Activated T-cell treated with anti-CD3 and anti-CD28 coated beads, Interleukin-2, amount 50 U/mL, for 72 hours (primary cell): ENCODE measurements at regions not wholly inside any gene's neighbourhood (a gene's known extent, or its start where the extent isn't known, plus 50 kb on each side); places are given as distances from the start of the nearest gene placed in this dataset.

Experiments used
- ATAC-seq, 2 donors: fragments of 150-1000 bp; cut with Tn5 transposase; replicated peaks in 1 of 2; 2 replicates each; pipeline ENCODE4 v1.10.0; 2021; ENCODE audit warnings: moderate library complexity in 2 of 2, mild to moderate bottlenecking in 1 of 2
- DNase-seq, 2 donors: peaks; one replicate each; pipeline ENCODE4 v3.0.0; 2021 to 2022; ENCODE audit warnings: mixed read lengths in 1 of 2
- H3K27ac Mint-ChIP-seq: one replicate; pipeline ENCODE4 v1.8.0; 2022; ENCODE audit warnings: mild to moderate bottlenecking, moderate library complexity, mixed read lengths
- H3K27me3 Mint-ChIP-seq: one replicate; pipeline ENCODE4 v1.8.0; 2022; ENCODE audit warnings: low read depth, mixed read lengths
- H3K36me3 Mint-ChIP-seq, 2 donors: one replicate each; pipeline ENCODE4 v1.8.0; 2022; ENCODE audit warnings: mixed read lengths in 2 of 2, mild to moderate bottlenecking in 1 of 2; ENCODE audit not compliant: insufficient read depth in 2 of 2
- H3K4me1 Mint-ChIP-seq: one replicate; pipeline ENCODE4 v1.8.0; 2022; ENCODE audit warnings: low read depth, mixed read lengths
- H3K4me3 Mint-ChIP-seq, 2 donors: one replicate each; pipeline ENCODE4 v1.8.0; 2022; ENCODE audit warnings: mild to moderate bottlenecking in 2 of 2, mixed read lengths in 2 of 2, moderate library complexity in 2 of 2
- H3K9me3 Mint-ChIP-seq, 2 donors: one replicate each; pipeline ENCODE4 v1.8.0; 2022; ENCODE audit warnings: mixed read lengths in 2 of 2

DNA sequence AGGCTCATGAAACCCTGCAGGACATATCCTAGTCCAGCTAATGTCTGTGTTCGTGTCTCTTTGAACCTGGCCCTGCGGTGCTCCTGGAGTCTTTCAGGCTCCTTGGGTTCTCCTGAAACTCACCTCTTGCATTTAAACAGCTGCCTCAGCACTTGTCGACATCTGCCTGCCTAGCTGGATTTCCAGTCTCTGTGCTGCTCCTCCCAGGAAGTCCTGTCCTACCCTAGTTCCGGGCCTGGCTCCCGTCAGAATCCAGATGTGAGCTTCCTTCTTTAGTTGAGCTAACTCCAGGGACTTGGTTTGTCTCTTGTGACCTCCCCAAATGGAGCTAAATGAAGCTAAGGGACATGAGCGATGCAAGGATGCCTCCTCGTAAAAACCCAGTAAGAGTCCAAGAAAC is 155.2 kb upstream of the PIRT start:
- H3K36me3 Mint-ChIP-seq: no peaks in the 10 kb centered on the region
- H3K9me3 Mint-ChIP-seq: no peaks in the 10 kb centered on the region
- H3K27me3 Mint-ChIP-seq: peaks cover 6% of the 10 kb centered on the region
- no peak for DNase-seq
- no peak for ATAC-seq
- H3K4me1 Mint-ChIP-seq: no peaks in the 10 kb centered on the region
- no peak overlapping the region for H3K4me3 Mint-ChIP-seq
- no peak overlapping the region for H3K27ac Mint-ChIP-seq

GRCh38 chr17:10992106-10992880 is 154.4 kb upstream of the PIRT start:
- DNase-seq (no peak), ATAC-seq (no peak)
- no peak overlapping the region for H3K27ac Mint-ChIP-seq
- H3K36me3 Mint-ChIP-seq: no peaks in the 10 kb centered on the region
- H3K9me3 Mint-ChIP-seq: no peaks in the 10 kb centered on the region
- peaks cover 6% of the 10 kb centered on the region for H3K27me3 Mint-ChIP-seq
- no peaks in the 10 kb centered on the region for H3K4me1 Mint-ChIP-seq
- H3K4me3 Mint-ChIP-seq: no peak overlapping the region

DNA sequence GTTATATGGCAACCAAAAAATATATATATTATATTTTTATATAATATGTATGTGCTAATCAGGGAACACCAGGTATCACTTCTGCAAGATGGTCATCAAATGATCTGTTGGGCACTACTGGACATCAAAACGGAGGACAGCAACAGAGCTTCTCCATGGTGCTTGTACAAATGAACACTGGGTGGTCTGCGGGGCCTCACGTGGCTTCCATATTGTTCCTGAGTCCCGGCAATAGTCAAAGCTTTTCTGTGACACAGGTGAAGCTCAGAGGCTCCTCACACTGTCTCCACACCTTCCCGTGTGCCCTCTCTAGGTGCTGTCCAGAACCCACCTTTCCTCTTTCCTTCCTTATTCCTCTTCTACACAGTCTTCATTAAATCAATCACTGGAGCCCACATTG is 149.9 kb upstream of the PIRT start:
- no peak for ATAC-seq
- Mint-ChIP-seq H3K9me3 (peaks cover 0 to 3% of the 10 kb centered on the region in 2 donors), H3K27me3 (peaks cover 2% of the 10 kb centered on the region), H3K27ac (no peak overlapping the region), H3K4me3 (no peak overlapping the region), H3K4me1 (no peaks in the 10 kb centered on the region), H3K36me3 (no peaks in the 10 kb centered on the region)
- DNase-seq: no peak

DNA sequence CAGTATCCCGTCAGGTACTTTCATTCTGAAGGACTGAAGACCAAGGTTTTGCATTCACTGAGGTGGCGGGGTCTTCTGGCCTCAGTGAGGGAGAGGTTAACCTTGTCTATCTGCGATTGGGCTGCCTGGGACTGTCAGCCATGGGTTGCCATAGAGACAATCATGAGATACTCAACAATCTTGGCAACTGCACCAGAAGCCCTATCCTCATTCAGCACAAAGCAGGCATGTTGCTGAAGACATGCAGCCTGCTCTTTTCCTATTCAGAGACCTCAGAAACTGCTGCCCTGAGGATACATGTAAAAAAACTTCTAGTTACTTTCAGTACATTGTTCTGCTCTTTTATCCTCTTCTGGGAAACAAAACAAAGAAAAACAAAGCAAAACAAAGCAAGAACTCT is 146.3 kb upstream of the PIRT start:
- no peak for DNase-seq
- Mint-ChIP-seq H3K36me3 (no peaks in the 10 kb centered on the region), H3K27me3 (no peaks in the 10 kb centered on the region), H3K4me3 (no peak overlapping the region), H3K27ac (no peak overlapping the region), H3K9me3 (peaks cover 0 to 3% of the 10 kb centered on the region in 2 donors), H3K4me1 (no peaks in the 10 kb centered on the region)
- ATAC-seq: no peak

DNA sequence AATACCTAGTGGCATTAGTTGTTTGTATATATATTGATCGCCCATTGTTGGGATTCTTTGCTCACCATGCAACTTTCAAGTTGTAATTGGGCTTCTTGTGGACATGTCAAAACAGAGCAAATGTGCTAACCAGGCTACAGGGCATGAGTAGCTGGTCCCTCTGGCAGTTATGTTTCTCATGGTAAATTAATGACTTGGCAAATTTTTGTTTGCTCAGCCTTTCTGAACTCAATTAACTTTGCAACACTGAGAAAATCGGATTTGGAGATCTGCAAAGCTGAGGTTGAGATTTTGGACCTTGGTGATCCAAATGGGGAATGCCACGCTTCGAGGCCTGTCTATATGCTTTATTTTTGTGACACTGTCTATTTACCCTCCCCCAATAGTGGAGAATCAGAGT is 138.5 kb upstream of the PIRT start:
- Mint-ChIP-seq H3K27ac (no peak overlapping the region), H3K27me3 (no peaks in the 10 kb centered on the region)

DNA sequence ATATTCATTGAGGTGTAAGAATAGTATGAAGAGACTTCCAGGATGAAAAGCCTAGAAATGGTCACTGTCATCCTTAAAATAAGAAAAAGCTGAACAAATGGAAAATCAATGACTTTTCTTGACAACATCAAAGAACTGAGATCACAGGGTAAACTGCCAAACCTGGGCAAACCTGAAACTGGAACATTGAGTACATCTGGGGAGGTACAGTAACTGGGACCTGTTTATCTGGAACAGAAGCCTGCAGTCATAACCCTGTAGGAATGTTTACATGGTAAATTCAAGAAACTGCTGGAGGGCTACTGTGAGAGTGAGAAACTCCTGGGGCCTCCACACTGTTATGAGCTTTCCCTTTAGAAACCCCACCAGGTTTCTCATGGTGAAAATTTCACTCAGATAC is 130.1 kb upstream of the PIRT start:
- DNase-seq (no peak), ATAC-seq (no peak)
- Mint-ChIP-seq H3K4me3 (no peak overlapping the region), H3K27me3 (no peaks in the 10 kb centered on the region), H3K27ac (no peak overlapping the region), H3K4me1 (no peaks in the 10 kb centered on the region), H3K36me3 (no peaks in the 10 kb centered on the region), H3K9me3 (peaks cover 0 to 4% of the 10 kb centered on the region in 2 donors)

More for the DNA sequence above, 138.5 kb upstream of the PIRT start:
- DNase-seq: no peak
- H3K4me1 Mint-ChIP-seq: no peaks in the 10 kb centered on the region
- ATAC-seq: no peak
- H3K9me3 Mint-ChIP-seq: no peaks in the 10 kb centered on the region
- H3K4me3 Mint-ChIP-seq: no peak overlapping the region
- H3K36me3 Mint-ChIP-seq: no peaks in the 10 kb centered on the region

DNA sequence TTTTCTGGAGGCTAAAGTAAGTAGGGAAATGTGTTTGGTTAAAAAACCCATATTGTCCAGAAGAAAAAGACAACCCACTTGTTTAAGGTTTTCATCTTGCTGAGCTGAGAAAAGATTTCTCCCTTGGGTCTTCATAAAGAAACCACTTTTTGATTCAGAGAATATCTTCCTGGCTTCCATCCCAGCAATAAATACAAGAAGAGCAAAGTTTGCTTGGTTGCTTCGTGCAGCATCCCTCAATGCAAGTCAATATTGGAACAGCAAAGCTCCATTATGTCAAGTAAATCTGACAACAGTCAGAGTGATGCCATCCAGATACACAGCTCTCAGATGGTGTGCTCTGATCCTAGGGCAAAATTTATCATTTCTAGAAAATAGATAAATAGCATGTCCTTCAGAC is 118.9 kb upstream of the PIRT start:
- H3K27ac Mint-ChIP-seq: no peak overlapping the region
- H3K4me1 Mint-ChIP-seq: no peaks in the 10 kb centered on the region
- ATAC-seq: no peak

GRCh38 chr17:10944819-10945218 is 106.9 kb upstream of the PIRT start:
- Mint-ChIP-seq H3K36me3 (no peaks in the 10 kb centered on the region), H3K27me3 (no peaks in the 10 kb centered on the region), H3K4me1 (no peaks in the 10 kb centered on the region), H3K4me3 (no peak overlapping the region), H3K27ac (no peak overlapping the region), H3K9me3 (peaks cover 0 to 3% of the 10 kb centered on the region in 2 donors)
- DNase-seq (no peak), ATAC-seq (no peak)

More for the DNA sequence above, 118.9 kb upstream of the PIRT start:
- Mint-ChIP-seq H3K9me3 (no peaks in the 10 kb centered on the region), H3K27me3 (peaks cover 9% of the 10 kb centered on the region), H3K4me3 (no peak overlapping the region), H3K36me3 (no peaks in the 10 kb centered on the region)
- no peak for DNase-seq

GRCh38 chr17:10936931-10937330 is 99.0 kb upstream of the PIRT start:
- Mint-ChIP-seq H3K27ac (no peak overlapping the region), H3K4me3 (no peak overlapping the region), H3K36me3 (no peaks in the 10 kb centered on the region), H3K9me3 (peaks cover 0 to 2% of the 10 kb centered on the region in 2 donors), H3K4me1 (no peaks in the 10 kb centered on the region), H3K27me3 (peaks cover 7% of the 10 kb centered on the region)
- DNase-seq (no peak), ATAC-seq (no peak)

GRCh38 chr17:10932938-10933337 is 95.1 kb upstream of the PIRT start:
- no peaks in the 10 kb centered on the region for H3K4me1 Mint-ChIP-seq
- no peaks in the 10 kb centered on the region for H3K36me3 Mint-ChIP-seq
- DNase-seq (no peak), ATAC-seq (no peak)
- H3K9me3 Mint-ChIP-seq: peaks cover 2 to 3% of the 10 kb centered on the region in 2 donors
- H3K27ac Mint-ChIP-seq: no peak overlapping the region
- H3K4me3 Mint-ChIP-seq: no peak overlapping the region
- peaks cover 7% of the 10 kb centered on the region for H3K27me3 Mint-ChIP-seq

DNA sequence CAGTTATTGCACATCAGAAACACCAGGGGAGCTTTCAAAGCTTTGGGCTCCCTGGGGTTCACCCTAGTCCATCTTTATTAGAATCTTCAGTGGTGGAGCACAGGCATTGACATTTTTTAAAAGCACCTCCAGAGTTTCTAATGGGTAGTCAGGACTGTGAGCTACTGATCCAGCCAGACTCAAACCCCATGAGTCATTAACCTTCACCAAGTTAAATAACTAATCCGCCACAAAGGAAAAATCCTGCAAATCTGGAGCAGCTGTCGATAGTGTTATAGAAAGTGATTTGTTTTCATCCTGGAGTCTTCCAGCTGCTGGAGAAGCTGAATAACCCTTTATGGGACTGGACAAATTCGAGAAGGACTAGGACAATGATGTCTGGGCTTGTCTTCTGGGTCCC is 93.2 kb upstream of the PIRT start:
- ATAC-seq (no peak), DNase-seq (no peak)
- Mint-ChIP-seq H3K4me3 (no peak overlapping the region), H3K27me3 (no peaks in the 10 kb centered on the region), H3K4me1 (no peaks in the 10 kb centered on the region), H3K9me3 (peaks cover 2 to 3% of the 10 kb centered on the region in 2 donors), H3K27ac (no peak overlapping the region), H3K36me3 (no peaks in the 10 kb centered on the region)

DNA sequence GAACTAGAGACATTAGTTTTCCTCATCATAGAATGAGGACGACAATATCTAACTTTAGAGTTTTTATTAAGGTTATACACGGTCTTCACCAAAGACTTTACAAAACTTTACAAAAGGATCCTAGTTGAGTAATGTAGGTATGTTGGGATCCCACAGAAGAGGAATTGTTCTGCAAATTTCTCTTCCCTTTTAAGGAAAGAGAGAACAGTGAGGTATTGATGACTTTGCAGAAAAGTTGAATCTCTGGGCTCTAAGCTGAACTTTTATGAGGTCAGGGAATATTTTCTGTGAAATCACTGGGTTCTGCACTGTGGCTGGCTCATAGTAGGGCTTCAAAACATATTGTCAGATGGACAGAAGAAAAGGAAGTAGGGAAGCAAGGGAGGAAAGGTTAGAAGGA is 89.8 kb upstream of the PIRT start:
- Mint-ChIP-seq H3K9me3 (peaks cover 2 to 5% of the 10 kb centered on the region in 2 donors), H3K4me1 (no peaks in the 10 kb centered on the region), H3K27ac (no peak overlapping the region), H3K27me3 (peaks cover 11% of the 10 kb centered on the region), H3K36me3 (no peaks in the 10 kb centered on the region), H3K4me3 (no peak overlapping the region)
- DNase-seq (no peak), ATAC-seq (no peak)

- Mint-ChIP-seq H3K9me3 (peaks cover 2% of the 10 kb centered on the region in 2 donors), H3K36me3 (no peaks in the 10 kb centered on the region), H3K27me3 (peaks cover 11% of the 10 kb centered on the region), H3K27ac (no peak overlapping the region), H3K4me1 (no peaks in the 10 kb centered on the region), H3K4me3 (no peak overlapping the region)
- ATAC-seq: no peak
- no peak for DNase-seq
Observed at GRCh38 chr17:10920558-10921108, 82.7 kb upstream of the PIRT start.

GRCh38 chr17:10907370-10907769 is 69.5 kb upstream of the PIRT start:
- Mint-ChIP-seq H3K9me3 (no peaks in the 10 kb centered on the region), H3K36me3 (no peaks in the 10 kb centered on the region), H3K27ac (no peak overlapping the region), H3K4me1 (no peaks in the 10 kb centered on the region), H3K4me3 (no peak overlapping the region), H3K27me3 (no peaks in the 10 kb centered on the region)
- DNase-seq (no peak), ATAC-seq (no peak)
